Chondrocyte (in vitro differentiated cells): ENCODE measurements at regions not wholly inside any gene's neighbourhood (a gene's known extent, or its start where the extent isn't known, plus 50 kb on each side); places are given as distances from the start of the nearest gene placed in this dataset.
"Not testable (repeated sequence)": the region's sequence is repeated elsewhere in the genome, so short reads cannot be mapped to it uniquely, and the experiment has no call there.

Experiments used
- DNase-seq: peaks from one replicate; pipeline ENCODE4 v3.0.0; 2021; ENCODE audit warnings: mixed read lengths, low spot score
- H3K27ac Mint-ChIP-seq: one replicate; pipeline ENCODE4 v1.8.0; 2021; ENCODE audit warnings: mild to moderate bottlenecking, moderate library complexity, mixed read lengths; ENCODE audit not compliant: unreplicated experiment
- H3K27me3 Mint-ChIP-seq: 2 replicates; pipeline ENCODE4 v1.8.0; 2021; ENCODE audit warnings: low read depth, mixed read lengths
- H3K36me3 Mint-ChIP-seq: 2 replicates; pipeline ENCODE4 v1.8.0; 2021; ENCODE audit warnings: low read depth, mixed read lengths
- H3K4me1 Mint-ChIP-seq: 2 replicates; pipeline ENCODE4 v1.8.0; 2021; ENCODE audit warnings: low read depth, mild to moderate bottlenecking, mixed read lengths
- H3K4me3 Mint-ChIP-seq: one replicate; pipeline ENCODE4 v1.8.0; 2021; ENCODE audit warnings: mild to moderate bottlenecking, moderate library complexity, mixed read lengths; ENCODE audit not compliant: unreplicated experiment
- H3K9me3 Mint-ChIP-seq: 2 replicates; pipeline ENCODE4 v1.8.0; 2021; ENCODE audit warnings: low read depth, mixed read lengths
- TF ChIP-seq, protein P1 (sequence below): fragments of 200-600 bp; sonication (generic); IDR thresholded peaks from 2 replicates; pipeline ENCODE4 v1.5.0; 2021; ENCODE audit warnings: antibody characterized with exemption, mild to moderate bottlenecking, moderate library complexity

DNA sequence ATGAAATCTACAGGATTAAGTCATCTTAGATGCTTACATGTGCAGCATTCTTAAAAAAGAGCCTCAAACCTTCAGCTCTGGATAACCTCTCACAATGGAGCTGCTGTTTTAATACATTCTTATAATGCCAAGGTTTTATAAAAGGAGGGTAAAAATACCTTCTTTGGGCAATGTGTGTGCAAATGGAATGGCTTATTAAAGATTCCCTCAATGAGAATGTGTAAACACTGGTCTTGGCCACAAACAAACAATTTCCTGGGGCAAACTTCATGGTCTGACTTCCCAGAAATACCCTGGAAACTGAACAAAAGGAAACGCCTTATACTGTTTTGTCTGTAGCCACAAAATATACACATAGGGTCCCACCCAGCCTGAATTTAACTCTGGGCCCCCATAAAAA lies 148.6 kb upstream of the INTU start:
- Mint-ChIP-seq H3K27me3 (no peaks in the 10 kb centered on the region), H3K36me3 (no peaks in the 10 kb centered on the region), H3K4me3 (no peak overlapping the region), H3K9me3 (no peaks in the 10 kb centered on the region), H3K27ac (no peak overlapping the region), H3K4me1 (peaks cover under 1% of the 10 kb centered on the region)
- TF ChIP-seq, protein P1, sequence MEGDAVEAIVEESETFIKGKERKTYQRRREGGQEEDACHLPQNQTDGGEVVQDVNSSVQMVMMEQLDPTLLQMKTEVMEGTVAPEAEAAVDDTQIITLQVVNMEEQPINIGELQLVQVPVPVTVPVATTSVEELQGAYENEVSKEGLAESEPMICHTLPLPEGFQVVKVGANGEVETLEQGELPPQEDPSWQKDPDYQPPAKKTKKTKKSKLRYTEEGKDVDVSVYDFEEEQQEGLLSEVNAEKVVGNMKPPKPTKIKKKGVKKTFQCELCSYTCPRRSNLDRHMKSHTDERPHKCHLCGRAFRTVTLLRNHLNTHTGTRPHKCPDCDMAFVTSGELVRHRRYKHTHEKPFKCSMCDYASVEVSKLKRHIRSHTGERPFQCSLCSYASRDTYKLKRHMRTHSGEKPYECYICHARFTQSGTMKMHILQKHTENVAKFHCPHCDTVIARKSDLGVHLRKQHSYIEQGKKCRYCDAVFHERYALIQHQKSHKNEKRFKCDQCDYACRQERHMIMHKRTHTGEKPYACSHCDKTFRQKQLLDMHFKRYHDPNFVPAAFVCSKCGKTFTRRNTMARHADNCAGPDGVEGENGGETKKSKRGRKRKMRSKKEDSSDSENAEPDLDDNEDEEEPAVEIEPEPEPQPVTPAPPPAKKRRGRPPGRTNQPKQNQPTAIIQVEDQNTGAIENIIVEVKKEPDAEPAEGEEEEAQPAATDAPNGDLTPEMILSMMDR: no peak
- no peak for DNase-seq

DNA sequence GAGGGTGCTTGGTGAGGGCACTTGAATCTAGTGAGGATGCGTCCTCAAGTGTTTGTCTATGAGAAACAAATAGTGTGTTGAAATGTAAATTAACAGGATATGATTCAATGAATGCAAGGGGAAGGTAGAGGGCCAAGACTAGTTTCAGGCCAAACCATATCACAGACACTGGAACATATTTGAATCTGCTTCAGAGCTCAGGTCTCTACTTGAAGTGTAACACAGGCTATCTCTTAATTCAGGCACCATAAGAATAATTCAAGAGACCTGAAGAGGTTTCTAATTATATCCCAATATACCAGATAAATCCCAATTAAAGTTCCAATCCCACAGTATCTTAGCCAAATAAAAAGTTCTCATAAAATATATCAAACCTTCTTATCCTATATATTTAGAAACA lies 146.5 kb upstream of the INTU start:
- H3K27ac Mint-ChIP-seq: no peak overlapping the region
- peaks cover 13% of the 10 kb centered on the region for H3K4me1 Mint-ChIP-seq
- H3K9me3 Mint-ChIP-seq: no peaks in the 10 kb centered on the region
- H3K4me3 Mint-ChIP-seq: no peak overlapping the region
- no peaks in the 10 kb centered on the region for H3K36me3 Mint-ChIP-seq
- no peaks in the 10 kb centered on the region for H3K27me3 Mint-ChIP-seq
- TF ChIP-seq, protein P1: no peak
- DNase-seq: no peak

DNA sequence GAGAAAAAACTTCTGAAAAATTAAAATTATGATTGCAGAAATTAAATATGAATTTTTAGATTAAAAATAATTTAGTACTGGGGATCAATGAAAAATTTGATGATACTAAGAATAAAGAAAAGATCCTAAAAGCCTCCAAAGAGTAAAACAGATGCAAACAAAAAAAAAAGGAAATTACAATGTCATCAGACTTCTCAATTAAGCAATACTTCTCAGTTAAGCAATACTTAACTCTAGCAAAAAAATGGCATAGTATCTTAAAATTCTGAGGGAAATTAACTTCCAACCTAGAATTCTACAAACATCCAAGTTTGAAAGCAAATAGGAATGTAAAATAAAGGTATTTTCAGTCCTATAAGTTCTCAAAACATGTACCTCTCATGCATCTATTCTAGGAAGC lies 141.2 kb upstream of the INTU start:
- H3K9me3 Mint-ChIP-seq: peaks cover 4% of the 10 kb centered on the region
- H3K36me3 Mint-ChIP-seq: no peaks in the 10 kb centered on the region
- DNase-seq: no peak
- TF ChIP-seq, protein P1: no peak
- peaks cover 13% of the 10 kb centered on the region for H3K4me1 Mint-ChIP-seq
- no peaks in the 10 kb centered on the region for H3K27me3 Mint-ChIP-seq
- H3K4me3 Mint-ChIP-seq: no peak overlapping the region
- H3K27ac Mint-ChIP-seq: no peak overlapping the region

DNA sequence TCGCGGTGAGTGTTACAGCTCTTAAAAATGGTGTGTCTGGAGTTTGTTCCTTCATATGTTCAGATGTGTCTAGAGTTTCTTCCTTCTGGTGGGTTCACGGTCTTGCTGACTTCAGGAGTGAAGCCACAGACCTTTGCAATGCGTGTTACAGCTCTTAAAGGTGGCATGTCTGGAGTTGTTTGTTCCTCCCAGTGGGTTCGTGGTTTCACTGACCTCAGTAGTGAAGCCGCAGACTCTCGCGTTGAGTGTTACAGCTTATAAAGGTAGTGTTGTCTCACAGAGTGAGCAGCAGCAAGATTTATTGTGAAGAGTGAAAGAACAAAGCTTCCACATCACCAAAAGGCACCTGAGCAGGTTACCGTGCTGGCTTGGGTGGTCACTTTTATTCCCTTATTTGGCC lies 135.9 kb upstream of the INTU start:
- not testable (repeated sequence) for H3K4me3 Mint-ChIP-seq, DNase-seq, H3K36me3 Mint-ChIP-seq, H3K27me3 Mint-ChIP-seq, H3K9me3 Mint-ChIP-seq, H3K27ac Mint-ChIP-seq
- H3K4me1 Mint-ChIP-seq: peaks cover 12% of the 10 kb centered on the region

DNA sequence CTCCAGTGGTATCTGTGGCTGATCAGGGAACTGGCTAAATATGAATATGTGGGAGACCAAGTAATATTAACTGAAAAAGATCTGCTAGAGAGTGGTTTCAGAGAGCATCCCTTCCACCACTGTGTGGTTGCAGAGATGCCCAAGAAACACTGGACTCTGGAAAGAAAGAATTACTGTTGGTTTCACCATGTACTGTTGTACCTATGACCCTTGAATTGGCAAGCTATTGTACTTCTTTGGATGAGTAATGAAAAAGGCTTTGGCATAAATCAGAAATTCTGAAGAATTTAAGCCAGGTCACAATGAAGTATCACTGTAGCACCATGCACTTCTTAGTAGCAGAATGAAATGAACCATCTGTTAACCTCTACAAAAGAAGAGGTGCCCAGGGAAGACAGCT lies 134.4 kb upstream of the INTU start:
- DNase-seq: no peak
- H3K4me3 Mint-ChIP-seq: no peak overlapping the region
- peaks cover 23% of the 10 kb centered on the region for H3K4me1 Mint-ChIP-seq
- no peaks in the 10 kb centered on the region for H3K36me3 Mint-ChIP-seq
- no peak overlapping the region for H3K27ac Mint-ChIP-seq
- no peaks in the 10 kb centered on the region for H3K9me3 Mint-ChIP-seq
- H3K27me3 Mint-ChIP-seq: no peaks in the 10 kb centered on the region
- TF ChIP-seq, protein P1: no peak

DNA sequence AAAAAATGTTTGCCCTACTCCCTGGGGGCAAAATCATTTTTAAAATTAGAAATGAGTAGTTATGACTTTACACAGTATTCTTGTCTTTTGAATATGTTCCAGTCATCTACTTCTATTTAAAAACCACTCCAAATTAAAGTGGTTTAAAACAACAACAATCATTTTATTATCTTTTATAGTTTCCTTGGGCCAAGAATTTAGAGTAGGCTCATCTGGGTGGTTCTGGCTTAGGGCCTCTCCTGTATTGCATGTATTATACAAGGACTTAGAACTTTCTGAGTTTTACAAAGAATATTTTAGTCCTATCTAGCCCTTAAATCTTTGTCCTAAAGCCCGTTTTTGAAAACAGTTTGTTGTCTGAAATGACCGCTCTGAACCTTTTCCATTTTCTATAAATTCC lies 132.5 kb upstream of the INTU start:
- H3K4me1 Mint-ChIP-seq: peaks cover 34% of the 10 kb centered on the region
- H3K9me3 Mint-ChIP-seq: no peaks in the 10 kb centered on the region
- H3K36me3 Mint-ChIP-seq: no peaks in the 10 kb centered on the region
- TF ChIP-seq, protein P1: no peak
- H3K4me3 Mint-ChIP-seq: no peak overlapping the region
- H3K27me3 Mint-ChIP-seq: no peaks in the 10 kb centered on the region
- no peak overlapping the region for H3K27ac Mint-ChIP-seq
- DNase-seq: no peak
